ENCODE measurements at regions not wholly inside any gene's neighbourhood (a gene's known extent, or its start where the extent isn't known, plus 50 kb on each side); places are given as distances from the start of the nearest gene placed in this dataset.

DNA sequence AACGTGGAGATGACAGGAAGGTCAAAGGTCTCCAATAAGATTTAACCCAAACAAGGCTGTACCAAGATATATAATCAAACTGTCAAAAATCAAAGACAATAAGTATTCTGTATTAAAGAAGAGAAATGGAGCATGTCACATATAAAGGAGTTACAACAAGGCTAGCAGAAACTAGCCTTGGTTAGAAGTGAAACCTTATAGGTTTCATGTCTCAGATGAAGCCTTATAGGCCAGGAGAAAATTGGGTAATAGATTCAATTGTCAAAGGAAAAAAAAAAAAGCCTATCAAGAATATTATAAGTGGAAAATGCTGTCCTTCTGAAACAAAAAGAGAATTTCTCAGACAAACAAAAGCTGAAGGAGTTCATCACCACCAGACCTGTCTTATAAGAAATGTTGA is 419.4 kb downstream of the CDH11 start:
- Histone ChIP-seq H2AFZ (ENCODE audit: low read depth, low read length) (no peak overlapping the region), H4K20me1 (ENCODE audit: insufficient read depth) (no peaks in the 10 kb centered on the region), H3K9me2 (ENCODE audit: insufficient read depth, low read length) (no peaks in the 10 kb centered on the region), H3K27ac (ENCODE audit: low read length) (no peak overlapping the region), H3K4me3 (ENCODE audit: low read length) (no peak overlapping the region), H3F3A (ENCODE audit: insufficient read depth, low read length, poor library complexity, severe bottlenecking) (no peaks in the 10 kb centered on the region), H3K79me2 (replicated peaks; ENCODE audit: insufficient read depth, low read length) (no peaks in the 10 kb centered on the region), H3K9me3 (ENCODE audit: low read length) (no peaks in the 10 kb centered on the region), H3K27me3 (ENCODE audit: insufficient read depth, low read depth, low read length) (no peaks in the 10 kb centered on the region), H3K9ac (ENCODE audit: low read length) (no peak overlapping the region), H3K36me3 (ENCODE audit: insufficient read depth, low read length) (no peaks in the 10 kb centered on the region), H3K4me2 (ENCODE audit: low read length) (no peak overlapping the region)
- TF ChIP-seq RAD21 (conservative IDR thresholded peaks at IDR 0.05) (no peak), MXI1 (conservative IDR thresholded peaks at IDR 0.05; ENCODE audit: poor library complexity, severe bottlenecking) (no peak), TAF1 (IDR thresholded peaks at IDR 0.05; ENCODE audit: low read depth) (no peak), EP300 (conservative IDR thresholded peaks at IDR 0.05; ENCODE audit: poor library complexity, severe bottlenecking) (no peak), EZH2 (IDR thresholded peaks at IDR 0.05; ENCODE audit: borderline replicate concordance, insufficient read depth, low read length, poor library complexity, severe bottlenecking) (no peak), SMC3 (conservative IDR thresholded peaks at IDR 0.05; ENCODE audit: poor library complexity) (no peak), POLR2AphosphoS5 (IDR thresholded peaks at IDR 0.05) (no peak)
- TF ChIP-seq, protein P1, sequence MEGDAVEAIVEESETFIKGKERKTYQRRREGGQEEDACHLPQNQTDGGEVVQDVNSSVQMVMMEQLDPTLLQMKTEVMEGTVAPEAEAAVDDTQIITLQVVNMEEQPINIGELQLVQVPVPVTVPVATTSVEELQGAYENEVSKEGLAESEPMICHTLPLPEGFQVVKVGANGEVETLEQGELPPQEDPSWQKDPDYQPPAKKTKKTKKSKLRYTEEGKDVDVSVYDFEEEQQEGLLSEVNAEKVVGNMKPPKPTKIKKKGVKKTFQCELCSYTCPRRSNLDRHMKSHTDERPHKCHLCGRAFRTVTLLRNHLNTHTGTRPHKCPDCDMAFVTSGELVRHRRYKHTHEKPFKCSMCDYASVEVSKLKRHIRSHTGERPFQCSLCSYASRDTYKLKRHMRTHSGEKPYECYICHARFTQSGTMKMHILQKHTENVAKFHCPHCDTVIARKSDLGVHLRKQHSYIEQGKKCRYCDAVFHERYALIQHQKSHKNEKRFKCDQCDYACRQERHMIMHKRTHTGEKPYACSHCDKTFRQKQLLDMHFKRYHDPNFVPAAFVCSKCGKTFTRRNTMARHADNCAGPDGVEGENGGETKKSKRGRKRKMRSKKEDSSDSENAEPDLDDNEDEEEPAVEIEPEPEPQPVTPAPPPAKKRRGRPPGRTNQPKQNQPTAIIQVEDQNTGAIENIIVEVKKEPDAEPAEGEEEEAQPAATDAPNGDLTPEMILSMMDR (IDR thresholded peaks at IDR 0.05; ENCODE audit: poor library complexity, severe bottlenecking) = no peak
- TF ChIP-seq, protein P2, sequence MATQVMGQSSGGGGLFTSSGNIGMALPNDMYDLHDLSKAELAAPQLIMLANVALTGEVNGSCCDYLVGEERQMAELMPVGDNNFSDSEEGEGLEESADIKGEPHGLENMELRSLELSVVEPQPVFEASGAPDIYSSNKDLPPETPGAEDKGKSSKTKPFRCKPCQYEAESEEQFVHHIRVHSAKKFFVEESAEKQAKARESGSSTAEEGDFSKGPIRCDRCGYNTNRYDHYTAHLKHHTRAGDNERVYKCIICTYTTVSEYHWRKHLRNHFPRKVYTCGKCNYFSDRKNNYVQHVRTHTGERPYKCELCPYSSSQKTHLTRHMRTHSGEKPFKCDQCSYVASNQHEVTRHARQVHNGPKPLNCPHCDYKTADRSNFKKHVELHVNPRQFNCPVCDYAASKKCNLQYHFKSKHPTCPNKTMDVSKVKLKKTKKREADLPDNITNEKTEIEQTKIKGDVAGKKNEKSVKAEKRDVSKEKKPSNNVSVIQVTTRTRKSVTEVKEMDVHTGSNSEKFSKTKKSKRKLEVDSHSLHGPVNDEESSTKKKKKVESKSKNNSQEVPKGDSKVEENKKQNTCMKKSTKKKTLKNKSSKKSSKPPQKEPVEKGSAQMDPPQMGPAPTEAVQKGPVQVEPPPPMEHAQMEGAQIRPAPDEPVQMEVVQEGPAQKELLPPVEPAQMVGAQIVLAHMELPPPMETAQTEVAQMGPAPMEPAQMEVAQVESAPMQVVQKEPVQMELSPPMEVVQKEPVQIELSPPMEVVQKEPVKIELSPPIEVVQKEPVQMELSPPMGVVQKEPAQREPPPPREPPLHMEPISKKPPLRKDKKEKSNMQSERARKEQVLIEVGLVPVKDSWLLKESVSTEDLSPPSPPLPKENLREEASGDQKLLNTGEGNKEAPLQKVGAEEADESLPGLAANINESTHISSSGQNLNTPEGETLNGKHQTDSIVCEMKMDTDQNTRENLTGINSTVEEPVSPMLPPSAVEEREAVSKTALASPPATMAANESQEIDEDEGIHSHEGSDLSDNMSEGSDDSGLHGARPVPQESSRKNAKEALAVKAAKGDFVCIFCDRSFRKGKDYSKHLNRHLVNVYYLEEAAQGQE (IDR thresholded peaks at IDR 0.05; ENCODE audit: borderline replicate concordance) = no peak

DNA sequence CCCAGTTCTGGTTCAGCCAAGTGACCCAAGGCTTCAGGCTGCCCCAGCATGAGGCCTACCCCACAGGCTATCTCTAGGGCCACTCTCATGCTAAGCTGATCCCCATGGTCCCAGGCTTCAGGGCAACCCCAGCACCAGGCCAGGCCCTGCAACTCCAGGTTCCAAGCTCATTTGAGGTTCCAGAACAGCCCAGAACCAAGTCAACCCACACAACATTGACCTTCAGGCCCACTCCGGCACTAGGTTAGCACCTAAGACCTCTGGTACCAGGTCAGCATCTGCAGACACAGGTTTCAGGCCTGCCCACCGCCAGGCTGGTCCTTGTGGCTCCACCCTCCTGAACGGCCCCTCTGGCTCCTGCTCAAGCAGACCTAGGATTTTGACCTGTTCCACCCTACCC is 421.2 kb downstream of the CDH11 start:
- no peaks in the 10 kb centered on the region for H3K27me3 ChIP-seq (ENCODE audit: insufficient read depth, low read depth, low read length)
- H2AFZ ChIP-seq (ENCODE audit: low read depth, low read length) = no peak overlapping the region
- TF ChIP-seq, protein P2 (IDR thresholded peaks at IDR 0.05; ENCODE audit: borderline replicate concordance) = no peak
- TF ChIP-seq POLR2AphosphoS5 (IDR thresholded peaks at IDR 0.05) = no peak
- TF ChIP-seq EP300 (conservative IDR thresholded peaks at IDR 0.05; ENCODE audit: poor library complexity, severe bottlenecking) = no peak
- TF ChIP-seq TAF1 (IDR thresholded peaks at IDR 0.05; ENCODE audit: low read depth) = no peak
- TF ChIP-seq MXI1 (conservative IDR thresholded peaks at IDR 0.05; ENCODE audit: poor library complexity, severe bottlenecking) = no peak
- no peaks in the 10 kb centered on the region for H3K36me3 ChIP-seq (ENCODE audit: insufficient read depth, low read length)
- H4K20me1 ChIP-seq (ENCODE audit: insufficient read depth) = no peaks in the 10 kb centered on the region
- H3K27ac ChIP-seq (ENCODE audit: low read length) = no peak overlapping the region
- no peak overlapping the region for H3K4me2 ChIP-seq (ENCODE audit: low read length)
- H3K4me3 ChIP-seq (ENCODE audit: low read length) = no peak overlapping the region
- no peaks in the 10 kb centered on the region for H3F3A ChIP-seq (ENCODE audit: insufficient read depth, low read length, poor library complexity, severe bottlenecking)
- no peaks in the 10 kb centered on the region for H3K9me2 ChIP-seq (ENCODE audit: insufficient read depth, low read length)
- H3K9ac ChIP-seq (ENCODE audit: low read length) = no peak overlapping the region
- H3K9me3 ChIP-seq (ENCODE audit: low read length) = no peaks in the 10 kb centered on the region
- no peaks in the 10 kb centered on the region for H3K79me2 ChIP-seq (replicated peaks; ENCODE audit: insufficient read depth, low read length)
